Left lung (tissue), 4 donors: ENCODE measurements at regions not wholly inside any gene's neighbourhood (a gene's known extent, or its start where the extent isn't known, plus 50 kb on each side); places are given as distances from the start of the nearest gene placed in this dataset.

Experiments
- ATAC-seq: fragments of 200-7000 bp; cut with Tn5 transposase; one replicate; pipeline ENCODE4 v1.9.1; 2020; ENCODE audit warnings: moderate library complexity
- DNase-seq, 4 donors: peaks; one replicate each; pipeline ENCODE4 v3.0.0-alpha.2; 2013 to 2020
- H3K27ac ChIP-seq, 2 donors: fragments of 200-600 bp; sonication (generic) in 1 of 2; one replicate each; pipeline versions ENCODE4 v1.5.0 to v1.8.0; 2020 to 2021
- H3K27me3 ChIP-seq, 2 donors: fragments of 200-600 bp; sonication (generic) in 1 of 2; one replicate each; pipeline versions ENCODE4 v1.5.0 to v1.8.0; 2020 to 2021
- H3K36me3 ChIP-seq, 2 donors: fragments of 200-600 bp; sonication (generic) in 1 of 2; one replicate each; pipeline versions ENCODE4 v1.5.0 to v1.8.0; 2020 to 2021
- H3K4me1 ChIP-seq, 2 donors: fragments of 200-600 bp; one replicate each; pipeline ENCODE4 v1.8.0; 2021
- H3K4me3 ChIP-seq, 2 donors: fragments of 200-600 bp; sonication (generic) in 1 of 2; one replicate each; pipeline versions ENCODE4 v1.5.0 to v1.8.0; 2020 to 2021; ENCODE audit warnings: mild to moderate bottlenecking in 1 of 2
- H3K9me3 ChIP-seq, 2 donors: fragments of 200-600 bp; sonication (generic) in 1 of 2; one replicate each; pipeline versions ENCODE4 v1.5.0 to v1.8.0; 2020 to 2021
- CTCF ChIP-seq, 2 donors: fragments of 200-600 bp; sonication (generic) in 1 of 2; IDR thresholded peaks; one replicate each; pipeline versions ENCODE4 v1.5.0 to v1.8.0; 2021; ENCODE audit warnings: antibody characterized with exemption in 2 of 2
- intact Hi-C, 2 donors: fragments of 100-400 bp; cut with DNase I; formaldehyde crosslinking; loops; one replicate each; pipeline versions ENCODE4 v1.11.2 to v1.14.2; 2022
- donor health status: DM: no; HTN: yes; CAD: no.
- donor health status: DM: no; HTN: no; CAD: no.

DNA sequence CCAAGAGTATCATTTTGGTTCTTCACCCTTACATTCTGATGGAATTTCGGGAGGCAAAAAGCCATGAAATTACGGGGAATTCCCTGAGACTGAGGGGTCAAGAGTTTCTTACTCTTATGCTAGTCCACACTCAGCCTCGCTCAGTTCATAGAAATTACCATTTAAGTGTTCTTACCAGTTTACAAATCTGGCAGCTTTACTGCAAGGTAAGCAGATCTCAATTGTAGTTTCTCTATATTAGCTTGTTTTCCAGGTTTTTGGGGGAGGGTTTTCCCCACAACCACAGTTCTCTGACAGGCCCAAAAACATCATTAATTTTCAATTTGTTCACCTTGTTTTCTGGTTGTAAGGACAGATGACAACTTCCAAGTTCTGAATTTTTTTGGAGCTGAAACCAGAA is 1028.4 kb downstream of the FAM181B start:
- H3K36me3 ChIP-seq = no peaks in the 10 kb centered on the region
- DNase-seq (no peak), ATAC-seq (no peak)
- H3K27ac ChIP-seq = no peak overlapping the region
- no peaks in the 10 kb centered on the region for H3K4me1 ChIP-seq
- intact Hi-C loops = no loop called here
- peaks cover 0 to 20% of the 10 kb centered on the region in 2 donors for H3K9me3 ChIP-seq
- H3K27me3 ChIP-seq = no peaks in the 10 kb centered on the region
- no peak overlapping the region for H3K4me3 ChIP-seq
- no peak for TF ChIP-seq CTCF (IDR thresholded peaks at IDR 0.05)

GRCh38 chr11:81700076-81700475 is 1033.6 kb downstream of the FAM181B start:
- intact Hi-C loops = no loop called here
- TF ChIP-seq CTCF (IDR thresholded peaks at IDR 0.05) = no peak
- ATAC-seq (no peak), DNase-seq (no peak)
- Histone ChIP-seq H3K27me3 (no peaks in the 10 kb centered on the region), H3K9me3 (peaks cover 0 to 64% of the 10 kb centered on the region in 2 donors), H3K4me3 (no peak overlapping the region), H3K27ac (no peak overlapping the region), H3K4me1 (no peaks in the 10 kb centered on the region), H3K36me3 (no peaks in the 10 kb centered on the region)

DNA sequence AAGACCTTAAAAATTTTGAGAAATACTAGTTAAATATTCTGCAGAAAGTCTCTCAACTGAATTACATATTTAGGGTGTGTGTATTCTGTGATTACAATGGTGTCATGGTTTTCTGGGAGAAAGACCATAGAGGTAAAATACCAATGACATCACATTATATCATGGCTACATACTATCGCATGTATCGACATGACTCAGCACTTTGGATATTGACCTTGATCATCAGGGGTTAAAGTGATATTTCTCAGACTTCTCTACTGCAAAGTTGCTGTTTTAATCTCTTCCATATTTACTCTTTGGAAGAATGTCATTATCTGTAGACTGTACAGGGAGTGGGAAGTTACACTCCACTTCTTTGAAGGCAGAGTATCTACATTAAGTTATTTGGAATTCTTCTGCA is 1046.6 kb downstream of the FAM181B start:
- no peak for ATAC-seq
- intact Hi-C loops = no loop called here

DNA sequence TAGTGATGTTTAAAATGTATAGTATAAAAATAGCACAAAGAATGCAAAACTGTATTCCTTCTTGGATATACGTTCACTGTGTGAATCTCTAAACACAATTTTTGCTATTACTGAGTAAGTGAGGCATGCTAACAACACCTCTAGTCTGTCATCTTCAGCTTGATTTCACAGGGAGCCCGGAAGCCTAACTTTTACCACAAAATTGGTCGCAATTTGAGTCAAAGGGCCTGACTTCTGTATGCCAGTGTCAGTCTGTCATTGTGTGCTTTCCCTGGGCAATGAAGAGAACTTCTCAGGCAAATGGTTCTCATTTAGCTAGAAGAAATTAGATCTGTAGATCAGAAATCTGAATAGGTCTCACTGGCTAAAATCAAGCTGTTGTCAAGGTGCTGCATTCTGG is 1059.5 kb downstream of the FAM181B start:
- H3K36me3 ChIP-seq = no peaks in the 10 kb centered on the region
- TF ChIP-seq CTCF (IDR thresholded peaks at IDR 0.05) = no peak
- intact Hi-C loops = no loop called here

More for the DNA sequence above, 1046.6 kb downstream of the FAM181B start:
- Histone ChIP-seq H3K36me3 (no peaks in the 10 kb centered on the region), H3K4me3 (no peak overlapping the region), H3K27me3 (no peaks in the 10 kb centered on the region), H3K4me1 (no peaks in the 10 kb centered on the region), H3K9me3 (peaks cover 0 to 4% of the 10 kb centered on the region in 2 donors), H3K27ac (no peak overlapping the region)
- DNase-seq = no peak
- no peak for TF ChIP-seq CTCF (IDR thresholded peaks at IDR 0.05)

GRCh38 chr11:81673001-81673400 is 1060.7 kb downstream of the FAM181B start:
- Histone ChIP-seq H3K27ac (no peak overlapping the region), H3K36me3 (no peaks in the 10 kb centered on the region), H3K27me3 (no peaks in the 10 kb centered on the region), H3K4me1 (no peaks in the 10 kb centered on the region), H3K9me3 (peaks cover 0 to 8% of the 10 kb centered on the region in 2 donors), H3K4me3 (no peak overlapping the region)
- no peak for ATAC-seq
- no peak for TF ChIP-seq CTCF (IDR thresholded peaks at IDR 0.05)
- intact Hi-C loops = no loop called here
- DNase-seq = no peak

More for the DNA sequence above, 1059.5 kb downstream of the FAM181B start:
- Histone ChIP-seq H3K4me3 (no peak overlapping the region), H3K4me1 (no peaks in the 10 kb centered on the region), H3K9me3 (peaks cover 0 to 8% of the 10 kb centered on the region in 2 donors), H3K27me3 (no peaks in the 10 kb centered on the region), H3K27ac (no peak overlapping the region)
- ATAC-seq (no peak), DNase-seq (no peak)
